GM18505 (cell line): ENCODE measurements at regions not wholly inside any gene's neighbourhood (a gene's known extent, or its start where the extent isn't known, plus 50 kb on each side); places are given as distances from the start of the nearest gene placed in this dataset.

Experiments used
- ATAC-seq: cut with Tn5 transposase; IDR thresholded peaks from one replicate; pipeline ENCODE4 v1.9.1; 2021; ENCODE audit not compliant: unreplicated experiment
- POLR2A ChIP-seq: IDR thresholded peaks from 4 replicates; pipeline ENCODE4 v1.6.1; 2011; ENCODE audit warnings: borderline replicate concordance; ENCODE audit not compliant: insufficient read depth, insufficient read length; ENCODE audit errors: extremely low read depth

- ATAC-seq: no peak
- TF ChIP-seq POLR2A: no peak
Measured at GRCh38 chr1:68294367-68295066, 62.2 kb upstream of the WLS start.

- TF ChIP-seq POLR2A: no peak
- no peak for ATAC-seq
Measured at GRCh38 chr1:68293609-68294366, 61.5 kb upstream of the WLS start.

- ATAC-seq: no peak
- no peak for TF ChIP-seq POLR2A
Measured at GRCh38 chr1:68293122-68293521, 60.8 kb upstream of the WLS start.

GRCh38 chr1:68291688-68292384 is 59.5 kb upstream of the WLS start:
- ATAC-seq: no peak
- TF ChIP-seq POLR2A: no peak

- ATAC-seq: no peak
- no peak for TF ChIP-seq POLR2A
Measured at GRCh38 chr1:68287241-68287640, 54.9 kb upstream of the WLS start.

- TF ChIP-seq POLR2A: no peak
- ATAC-seq: no peak
Measured at GRCh38 chr1:68285046-68285445, 52.7 kb upstream of the WLS start.

GRCh38 chr1:68281946-68282615 is 49.8 kb upstream of the WLS start:
- no peak for TF ChIP-seq POLR2A
- ATAC-seq: no peak
